CD4-positive, alpha-beta T cell treated with Interleukin-4 for 4 hours (primary cell): ENCODE measurements at regions not wholly inside any gene's neighbourhood (a gene's known extent, or its start where the extent isn't known, plus 50 kb on each side); places are given as distances from the start of the nearest gene placed in this dataset.
"Not testable (repeated sequence)": the region's sequence is repeated elsewhere in the genome, so short reads cannot be mapped to it uniquely, and the experiment has no call there.

Experiments
- DNase-seq: peaks from one replicate; pipeline ENCODE4 v3.0.0-alpha.2; 2020

- DNase-seq, result no peak
Measured at GRCh38 chr4:158051401-158052235, 121.2 kb downstream of the GASK1B start.

DNA sequence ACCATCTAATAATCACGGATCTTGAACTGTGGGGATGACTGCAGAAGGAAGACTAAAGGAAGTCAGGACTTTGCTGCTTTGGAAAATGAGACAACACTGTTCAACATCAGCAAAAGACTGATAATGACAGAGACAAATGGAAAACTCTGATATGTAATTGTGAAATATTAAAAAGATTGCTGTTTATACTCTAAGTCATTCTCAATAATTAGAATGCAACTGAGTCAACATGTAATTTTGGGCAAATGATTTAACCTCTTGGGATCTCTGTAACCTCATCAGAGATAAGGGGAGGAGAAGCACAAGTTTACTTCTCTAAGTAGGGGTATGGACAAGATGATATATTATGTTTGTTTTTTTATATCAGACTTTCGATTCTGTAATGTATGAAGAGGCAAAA lies 121.9 kb downstream of the GASK1B start:
- no peak for DNase-seq

- no peak for DNase-seq
Measured at GRCh38 chr4:158046345-158046744, 126.5 kb downstream of the GASK1B start.

- DNase-seq, result no peak
Measured at GRCh38 chr4:158043971-158044618, 128.7 kb downstream of the GASK1B start.

DNA sequence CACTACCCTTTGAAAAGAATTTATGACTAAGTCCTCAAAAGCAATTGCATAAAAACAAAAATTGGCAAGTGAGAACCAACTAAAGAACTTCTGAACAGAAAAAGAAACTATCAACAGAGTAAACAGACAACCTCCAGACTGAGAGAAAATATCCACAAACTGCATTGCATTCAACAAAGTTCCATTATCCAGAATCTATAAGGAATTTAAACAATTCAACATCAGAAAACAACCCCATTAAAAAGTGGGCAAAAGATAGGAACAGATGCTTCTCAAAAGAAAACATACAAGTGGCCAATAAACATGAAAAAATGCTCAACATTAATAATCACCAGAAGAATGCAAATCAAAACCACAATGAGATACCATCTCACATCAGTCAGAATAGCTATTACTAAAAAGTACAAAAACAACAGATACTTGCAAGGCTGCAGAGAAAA lies 130.2 kb downstream of the GASK1B start:
- no peak for DNase-seq

DNA sequence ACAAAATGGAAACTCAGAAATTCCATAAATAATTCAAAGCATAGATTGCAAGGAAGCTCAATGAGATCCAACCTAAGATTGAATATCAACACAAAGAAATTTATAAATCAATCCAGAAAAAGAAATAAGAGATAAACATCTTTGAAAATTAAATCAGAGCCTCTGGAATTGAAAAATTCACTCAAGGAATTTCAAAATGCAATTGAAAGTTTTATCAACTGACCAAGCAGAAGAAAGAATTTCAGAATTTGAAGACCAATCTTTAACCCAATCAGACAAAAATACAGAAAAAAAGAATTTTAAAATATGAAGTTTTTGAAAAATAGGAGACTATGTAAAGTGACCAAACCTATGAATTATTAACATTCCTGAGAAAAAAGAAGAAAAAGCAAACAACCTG lies 134.1 kb downstream of the GASK1B start:
- DNase-seq, result no peak

DNA sequence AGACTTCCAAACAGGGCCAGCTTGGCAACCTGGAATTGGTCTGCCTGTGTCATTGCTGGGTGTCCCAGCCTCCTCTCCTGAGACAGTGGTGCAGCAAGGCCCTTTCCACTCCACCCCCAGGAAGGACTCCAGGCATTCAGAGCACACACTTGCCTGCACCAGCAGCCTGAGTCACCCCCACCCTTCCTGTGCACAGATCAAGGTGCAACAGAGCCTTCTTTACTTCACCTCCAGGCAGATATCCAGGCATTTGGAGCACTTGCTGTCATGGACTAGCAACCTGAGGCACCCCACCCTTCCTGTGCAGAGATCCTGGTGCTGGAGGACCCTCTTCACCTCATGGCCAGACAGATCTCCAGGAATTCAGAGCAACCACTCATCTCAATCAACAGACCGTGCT lies 135.8 kb downstream of the GASK1B start:
- DNase-seq, result no peak

DNA sequence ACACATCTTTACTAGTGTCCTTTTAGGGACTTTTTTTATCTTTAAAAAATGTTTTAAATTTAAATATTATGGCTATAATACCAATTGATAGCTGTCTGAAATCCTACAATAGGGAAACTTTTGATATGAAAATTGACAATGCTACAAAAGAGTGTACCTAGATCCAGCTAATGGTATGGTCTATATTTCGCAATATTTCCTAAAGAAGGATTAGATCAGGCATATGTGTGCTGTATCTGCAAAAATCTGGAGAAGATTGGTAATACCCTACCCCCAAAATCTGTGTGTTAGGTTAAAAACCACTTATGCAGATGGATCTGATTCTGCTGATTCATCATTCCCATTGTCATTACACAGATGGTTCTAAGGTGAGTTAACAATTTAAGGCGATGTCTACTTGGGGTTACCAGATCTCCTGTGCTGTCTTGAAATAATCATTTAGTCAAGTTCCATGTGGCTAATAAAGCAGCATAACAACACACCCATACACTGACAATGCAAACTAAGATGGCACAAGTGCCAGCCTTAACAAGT lies 137.1 kb downstream of the GASK1B start:
- DNase-seq, result no peak

DNA sequence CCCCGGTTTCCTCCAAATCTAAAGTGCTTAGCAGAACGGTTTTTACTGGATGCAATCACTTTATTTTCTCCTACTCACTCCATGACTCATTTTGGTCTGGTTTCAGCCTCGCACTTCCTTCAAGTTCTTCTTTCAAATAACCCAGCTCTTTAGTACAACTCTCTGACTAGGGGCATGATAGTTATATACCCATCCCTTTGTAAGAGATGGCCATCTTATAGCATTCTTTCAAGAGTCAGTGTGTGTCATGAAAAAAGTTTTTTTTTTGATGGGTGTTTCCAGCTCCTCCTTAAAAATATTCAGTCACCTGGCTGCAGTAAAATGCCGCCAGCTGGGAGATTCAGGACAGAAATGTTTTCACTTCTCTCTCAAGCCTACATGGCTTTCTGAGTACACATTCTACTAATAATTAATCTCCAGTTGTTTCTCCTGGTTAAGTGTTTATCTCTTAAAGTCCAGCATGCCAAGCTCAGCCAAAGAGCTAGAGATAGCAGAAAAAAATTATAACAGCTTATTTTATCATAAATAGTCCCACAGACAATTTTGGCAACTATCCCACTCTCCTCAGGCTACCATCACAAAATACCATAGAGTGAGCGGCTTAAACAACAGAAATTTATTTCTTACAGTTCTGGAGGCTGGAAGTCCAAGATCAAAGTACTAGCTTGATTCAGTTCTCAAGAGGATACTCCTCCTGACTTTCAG lies 139.3 kb downstream of the GASK1B start:
- DNase-seq, result no peak

- no peak for DNase-seq
Measured at GRCh38 chr4:158032733-158033415, 140.0 kb downstream of the GASK1B start.

DNA sequence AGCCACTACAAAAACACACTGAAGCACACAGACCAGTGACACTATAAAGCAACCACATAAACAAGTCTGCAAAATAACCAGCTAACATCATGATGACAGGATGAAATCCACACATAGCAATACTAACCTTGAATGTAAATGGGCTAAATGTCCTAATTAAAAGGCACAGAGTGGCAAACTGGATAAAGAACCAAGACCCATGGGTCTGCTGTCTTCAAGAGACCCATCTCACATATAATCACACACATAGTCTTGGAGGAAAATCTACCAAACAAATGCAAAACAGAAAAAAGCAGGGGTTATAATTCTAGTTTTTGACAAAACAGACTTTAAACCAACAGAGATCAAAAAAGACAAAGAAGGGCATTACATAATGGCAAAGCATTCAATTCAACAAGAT lies 144.4 kb downstream of the GASK1B start:
- DNase-seq, result not testable (repeated sequence)

- no peak for DNase-seq
Measured at GRCh38 chr4:158025131-158025530, 147.7 kb downstream of the GASK1B start.

- no peak for DNase-seq
Measured at GRCh38 chr4:158020734-158021346, 152.0 kb downstream of the GASK1B start.

GRCh38 chr4:158020176-158020575 lies 152.6 kb downstream of the GASK1B start:
- DNase-seq, result no peak

- no peak for DNase-seq
Measured at GRCh38 chr4:158018831-158019230, 154.0 kb downstream of the GASK1B start.

DNA sequence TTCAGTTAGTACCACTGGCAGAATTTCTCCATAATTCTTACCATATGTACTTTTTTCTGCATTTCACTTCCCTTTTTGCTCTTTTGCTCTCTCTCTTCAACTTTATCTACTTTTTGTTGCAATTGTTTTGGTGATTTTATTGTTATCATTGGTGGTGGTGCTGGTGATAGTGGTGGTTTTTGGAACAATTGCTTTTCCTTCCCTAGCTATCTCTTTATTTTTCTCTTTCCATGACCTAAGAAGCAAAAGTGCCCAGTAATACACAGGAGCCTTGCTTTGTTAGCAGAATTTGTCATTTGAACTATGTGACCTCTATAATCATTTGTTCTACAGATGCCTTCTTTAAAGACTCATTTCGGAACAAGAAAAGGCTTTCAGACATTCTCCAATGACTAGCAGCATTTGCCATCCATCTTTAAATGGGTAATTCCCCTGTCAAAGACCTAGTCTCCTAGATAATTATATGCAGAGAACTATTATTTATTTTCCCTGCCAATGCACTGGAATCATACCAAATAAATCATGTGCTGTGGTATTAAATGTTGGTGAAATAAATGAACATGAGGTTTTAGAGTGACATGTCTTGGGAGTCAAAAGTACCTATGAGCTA lies 154.5 kb downstream of the GASK1B start:
- DNase-seq, result no peak

DNA sequence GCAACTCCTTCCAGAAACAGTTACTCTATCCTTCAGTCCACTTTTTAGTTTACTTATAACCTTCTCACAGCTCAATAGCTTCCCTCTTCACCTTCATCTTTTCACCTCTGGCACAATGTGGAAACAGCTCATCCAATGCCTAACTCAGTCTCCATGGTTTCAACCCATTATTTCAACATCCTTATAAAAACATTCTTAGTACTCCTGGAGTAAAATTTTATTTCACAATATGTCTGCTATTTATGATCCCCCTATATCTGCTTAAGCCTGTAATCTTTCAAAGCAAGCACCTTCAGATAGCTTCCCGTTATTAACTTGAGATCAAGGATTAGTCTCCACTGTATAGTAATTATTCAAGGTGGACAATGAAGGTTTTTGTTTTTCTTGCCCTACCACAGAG lies 156.3 kb downstream of the GASK1B start:
- DNase-seq, result no peak

DNA sequence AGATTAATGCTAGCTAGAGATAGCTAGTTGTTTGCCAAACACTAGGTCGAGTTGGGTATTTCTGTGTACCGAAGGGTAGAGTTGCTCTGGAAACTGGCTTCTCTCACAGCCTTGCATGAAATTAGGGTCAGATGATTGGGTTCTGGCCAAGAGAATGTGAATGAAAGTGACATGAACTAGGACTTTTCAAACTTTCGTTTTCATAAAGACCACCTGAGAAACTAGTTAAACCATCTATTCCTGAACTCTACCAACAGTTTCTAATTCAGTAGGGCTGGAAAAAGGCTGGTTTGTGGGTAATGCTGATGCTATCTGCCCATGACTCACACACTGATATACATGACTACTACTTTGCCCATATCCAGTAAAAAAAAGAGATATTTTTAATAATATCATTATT lies 157.6 kb downstream of the GASK1B start:
- no peak for DNase-seq

- DNase-seq, result no peak
Measured at GRCh38 chr4:158013858-158014257, 159.0 kb downstream of the GASK1B start.

- no peak for DNase-seq
Measured at GRCh38 chr4:158010361-158010760, 162.5 kb downstream of the GASK1B start.

- no peak for DNase-seq
Measured at GRCh38 chr4:158008551-158009218, 164.1 kb downstream of the GASK1B start.
